HG03139 (cell line): ENCODE measurements at regions not wholly inside any gene's neighbourhood (a gene's known extent, or its start where the extent isn't known, plus 50 kb on each side); places are given as distances from the start of the nearest gene placed in this dataset.

Source experiments
- ATAC-seq: cut with Tn5 transposase; IDR thresholded peaks from one replicate; pipeline ENCODE4 v1.9.1; 2021; ENCODE audit not compliant: unreplicated experiment

DNA sequence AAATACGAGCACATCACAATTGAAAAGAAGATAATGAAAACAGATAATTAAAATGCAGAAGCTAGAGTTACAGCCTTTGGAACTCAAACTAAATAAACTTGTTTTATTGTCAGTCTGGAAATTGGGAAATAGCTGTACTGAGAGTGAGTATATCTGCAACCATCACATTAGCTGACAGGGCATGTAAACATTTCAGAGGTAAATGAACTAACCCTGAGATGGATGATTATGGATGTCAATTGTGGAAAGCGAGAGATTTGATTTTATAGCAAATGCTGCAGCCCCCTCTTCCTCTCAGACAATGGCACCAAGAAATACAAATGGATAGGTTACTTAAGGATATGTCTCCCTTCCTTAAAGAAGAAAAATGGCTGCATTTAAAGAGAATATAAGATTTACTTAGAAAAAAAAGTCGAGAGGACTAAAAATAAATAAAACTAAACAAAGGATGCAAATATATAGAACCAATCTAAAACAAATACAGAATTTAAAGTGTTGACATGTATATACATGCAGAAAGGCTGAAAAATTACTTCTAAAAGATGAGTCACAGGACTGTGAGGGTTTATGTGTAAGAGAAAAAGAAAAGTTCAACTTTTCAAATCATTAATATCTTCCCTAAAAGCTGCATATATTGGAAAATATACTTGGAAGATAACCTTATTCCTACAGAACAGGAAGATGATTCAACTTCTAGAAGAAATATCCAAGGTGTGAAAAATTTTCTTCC, 120.3 kb upstream of the FLRT2 start:
- ATAC-seq = no peak

DNA sequence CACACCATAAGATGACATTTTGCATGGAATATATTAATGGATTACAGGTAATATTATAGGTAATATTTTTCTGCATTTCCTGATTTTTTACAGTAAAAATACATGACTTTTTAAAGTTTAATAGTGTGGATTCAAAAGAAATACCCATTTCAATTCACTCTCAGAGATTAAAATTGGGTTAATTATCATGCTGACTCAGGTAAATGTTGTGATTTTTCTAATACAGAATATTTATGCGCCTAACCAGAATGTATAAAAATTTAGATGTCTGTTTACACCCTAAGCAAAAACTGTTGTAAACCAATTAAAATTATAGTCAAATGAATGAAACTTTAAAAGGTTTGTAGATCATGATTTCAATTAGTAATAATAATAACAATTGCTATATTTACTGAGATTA, 117.2 kb upstream of the FLRT2 start:
- ATAC-seq = no peak

DNA sequence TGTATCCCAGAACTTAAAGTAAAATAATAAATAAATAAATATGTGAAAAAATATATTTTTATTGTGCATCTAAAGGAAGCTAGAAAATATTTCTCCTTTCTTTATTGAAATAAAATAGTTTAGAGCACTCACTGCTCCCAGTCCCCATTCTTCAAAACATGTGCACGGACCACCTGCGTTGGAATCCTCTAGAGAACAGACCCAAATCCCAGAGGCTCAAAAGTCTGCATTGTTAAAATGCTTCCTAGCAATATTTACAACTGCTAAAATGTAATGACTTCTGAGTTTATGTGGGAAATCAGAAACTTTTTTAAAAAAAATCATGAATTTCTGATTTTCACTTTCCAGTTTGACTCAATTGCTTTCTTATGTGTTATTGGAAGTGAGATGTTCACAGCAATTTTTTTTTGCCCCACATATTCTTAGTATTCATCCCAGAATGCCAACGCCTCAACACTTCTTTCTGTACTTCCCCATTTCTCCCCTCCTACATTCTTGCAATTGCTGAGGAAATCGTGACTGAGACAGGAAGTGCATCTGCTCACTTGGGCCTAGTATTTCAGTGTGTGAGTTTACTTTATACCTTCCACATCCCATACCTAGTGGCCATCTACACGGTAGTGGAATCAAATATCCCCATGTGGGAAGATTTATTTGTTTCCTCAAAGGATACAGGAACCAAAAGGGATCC, 116.0 kb upstream of the FLRT2 start:
- no peak for ATAC-seq

DNA sequence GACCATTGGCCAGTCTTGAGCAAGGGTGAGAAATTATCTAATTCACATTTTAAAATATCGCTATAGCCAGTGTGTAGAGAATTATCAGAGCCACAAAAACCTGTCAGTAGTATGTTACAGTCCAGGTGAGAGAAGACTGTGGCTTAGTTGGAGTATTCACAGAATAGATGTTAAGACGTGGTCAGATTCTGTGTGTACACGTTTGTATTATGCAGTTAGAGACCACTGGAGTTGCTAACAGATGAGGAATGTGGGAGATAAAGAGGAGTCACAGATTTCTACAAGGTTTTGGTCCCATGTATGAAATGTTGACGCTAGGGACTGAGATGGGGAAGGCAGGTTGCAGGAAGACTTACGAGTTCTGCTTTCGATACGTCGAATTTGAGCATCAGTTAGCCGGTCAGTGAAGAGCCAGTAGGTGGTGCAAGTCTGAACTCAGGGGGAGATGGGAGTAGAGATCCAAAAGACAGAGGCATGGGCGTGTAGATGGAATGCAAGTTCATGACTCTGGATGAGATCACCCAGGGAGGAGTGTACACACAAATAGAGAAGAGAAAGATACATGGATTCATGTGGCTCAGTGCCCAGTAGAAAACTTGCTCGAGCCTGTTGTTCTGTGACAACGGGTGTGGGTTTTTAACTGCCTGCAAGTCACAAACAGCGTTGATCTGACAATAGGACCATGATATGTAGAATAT, 114.8 kb upstream of the FLRT2 start:
- no peak for ATAC-seq

DNA sequence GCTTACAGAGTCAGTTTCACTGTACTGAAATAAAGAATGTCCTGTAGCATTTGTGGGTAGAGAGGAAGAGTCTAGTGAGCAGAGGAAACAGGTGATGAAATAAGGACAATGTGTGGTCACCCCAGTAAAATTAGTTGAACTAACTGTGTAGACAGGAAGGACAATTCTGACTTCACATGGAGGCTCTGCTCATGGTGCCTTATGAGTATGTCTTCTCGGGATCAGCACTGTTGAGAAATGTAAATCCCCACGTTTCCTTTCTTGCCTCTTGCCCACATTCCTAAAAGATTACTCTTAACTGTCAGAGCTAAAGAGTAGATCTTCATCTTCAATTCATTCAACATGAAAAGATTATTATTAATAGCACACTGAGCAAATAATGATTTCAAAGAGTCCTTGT, 113.2 kb upstream of the FLRT2 start:
- no peak for ATAC-seq

DNA sequence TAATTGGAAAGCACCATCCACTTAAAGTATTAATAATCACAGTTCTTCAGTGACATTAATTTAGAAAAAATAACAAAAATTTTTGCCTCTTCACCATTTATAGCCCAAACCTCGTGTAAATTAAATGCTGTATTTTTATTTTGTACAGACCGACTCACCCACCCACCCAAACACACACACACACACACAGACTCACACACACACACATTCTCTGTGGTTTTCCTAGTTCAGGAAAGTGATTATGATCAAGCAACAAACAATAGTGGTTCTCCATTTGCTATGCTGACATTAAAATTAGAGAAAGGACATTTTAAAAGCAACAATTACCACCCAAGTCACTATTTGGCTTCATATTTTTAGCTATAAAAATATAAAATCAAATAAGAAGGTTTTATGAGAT, 112.5 kb upstream of the FLRT2 start:
- ATAC-seq = no peak

DNA sequence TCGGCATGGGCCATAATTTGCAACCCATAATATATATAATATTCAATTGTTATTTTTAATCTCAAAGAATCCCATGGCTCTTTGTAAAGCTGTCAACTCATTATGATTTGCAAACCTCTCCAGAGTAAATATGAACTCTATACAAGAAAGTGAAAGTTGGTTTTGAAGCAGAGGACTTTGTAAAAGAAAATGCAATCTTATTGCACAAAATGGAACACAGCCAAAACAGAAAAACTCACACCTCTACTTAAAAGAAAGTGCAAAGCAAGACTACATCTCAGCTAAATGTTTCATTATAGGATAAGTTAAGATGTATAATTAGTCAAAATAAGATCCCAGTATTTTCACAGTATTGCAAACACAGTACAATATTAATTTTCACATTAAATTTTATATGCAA, 111.2 kb upstream of the FLRT2 start:
- ATAC-seq = no peak

DNA sequence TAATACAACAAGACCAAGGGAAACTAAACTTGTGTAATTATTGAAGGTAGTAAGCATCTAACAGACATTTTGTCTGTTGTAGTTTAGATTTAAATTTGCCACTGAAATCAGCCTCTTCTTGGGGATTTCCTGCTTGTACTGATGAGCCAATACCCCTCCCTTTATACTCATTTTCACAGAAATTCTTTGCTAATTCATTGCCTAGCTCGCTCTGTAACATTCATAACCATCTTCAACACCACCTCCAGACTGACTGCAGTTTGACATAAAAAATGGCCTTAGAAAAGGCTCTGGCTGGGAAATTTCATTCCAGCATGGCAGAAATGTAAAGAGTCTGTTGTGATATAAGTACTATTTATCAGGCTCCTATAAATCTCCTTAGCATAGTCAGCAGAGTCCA, 109.7 kb upstream of the FLRT2 start:
- no peak for ATAC-seq

DNA sequence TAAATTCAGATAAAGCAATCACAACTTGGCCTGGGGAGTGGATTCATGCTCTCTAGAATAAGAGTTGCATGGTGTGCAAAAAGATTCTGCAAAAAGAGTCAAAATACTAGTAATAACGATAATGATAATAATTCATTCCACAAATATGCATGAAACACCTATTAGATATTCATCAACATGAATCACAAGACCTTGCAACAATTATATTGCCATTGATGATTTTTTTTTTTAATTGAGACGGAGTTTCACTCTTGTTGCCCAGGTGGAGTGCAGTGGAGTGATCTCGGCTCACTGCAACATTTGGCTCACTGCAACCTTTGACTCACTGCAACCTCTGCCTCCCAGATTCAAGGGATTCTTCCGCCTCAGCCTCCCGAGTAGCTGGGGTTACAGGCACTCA, 109.2 kb upstream of the FLRT2 start:
- no peak for ATAC-seq

DNA sequence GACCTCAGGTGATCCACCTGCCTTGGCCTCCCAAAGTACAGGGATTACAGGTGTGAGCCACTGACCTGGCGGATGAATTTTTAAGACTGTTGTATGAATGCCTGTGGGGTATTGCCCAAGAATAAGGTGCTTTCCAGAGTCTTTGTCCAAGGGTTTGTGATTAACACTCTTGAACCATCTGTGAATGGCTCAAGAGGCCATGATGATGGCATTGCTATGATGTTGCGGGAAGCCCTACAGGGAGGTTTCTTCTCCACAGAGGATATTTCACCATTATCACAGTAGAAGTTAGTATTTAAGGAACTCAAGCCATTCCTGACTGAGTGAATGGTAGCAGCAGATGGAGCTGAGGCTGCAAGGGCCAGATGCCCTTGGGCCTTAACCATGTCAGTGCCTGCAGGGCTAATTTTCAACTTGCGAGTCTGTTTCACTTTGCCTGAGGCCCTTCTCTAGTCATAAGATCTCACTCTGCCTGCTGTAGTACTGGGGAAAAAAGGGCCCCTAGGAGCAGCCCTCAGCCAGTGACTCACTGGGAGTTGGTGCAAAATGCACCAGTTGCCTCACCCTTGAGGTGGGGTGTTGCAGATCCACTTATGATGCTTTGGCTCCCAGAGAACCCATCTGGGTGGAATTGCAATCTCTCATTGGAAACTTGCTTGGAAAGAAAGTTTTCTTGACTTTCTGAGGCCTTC, 108.6 kb upstream of the FLRT2 start:
- no peak for ATAC-seq

DNA sequence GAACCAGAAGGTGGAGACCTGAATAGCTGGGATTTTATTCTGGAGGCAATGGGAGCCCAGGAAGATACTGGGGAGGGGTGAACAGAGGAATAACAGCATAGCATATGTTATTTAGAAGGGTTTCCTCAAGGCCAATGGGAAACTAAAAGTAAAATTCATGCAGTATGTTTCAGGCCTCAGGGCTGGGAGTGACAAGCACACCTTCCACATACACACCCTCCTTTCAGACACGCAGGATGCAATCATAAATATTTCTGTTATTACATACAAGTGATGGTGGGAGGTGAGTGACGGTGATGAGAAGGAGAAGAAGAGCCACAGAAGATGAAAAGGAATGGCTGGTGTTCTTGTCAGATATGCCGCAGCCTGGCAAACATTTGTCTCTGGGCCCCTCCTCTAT, 106.1 kb upstream of the FLRT2 start:
- ATAC-seq = no peak

DNA sequence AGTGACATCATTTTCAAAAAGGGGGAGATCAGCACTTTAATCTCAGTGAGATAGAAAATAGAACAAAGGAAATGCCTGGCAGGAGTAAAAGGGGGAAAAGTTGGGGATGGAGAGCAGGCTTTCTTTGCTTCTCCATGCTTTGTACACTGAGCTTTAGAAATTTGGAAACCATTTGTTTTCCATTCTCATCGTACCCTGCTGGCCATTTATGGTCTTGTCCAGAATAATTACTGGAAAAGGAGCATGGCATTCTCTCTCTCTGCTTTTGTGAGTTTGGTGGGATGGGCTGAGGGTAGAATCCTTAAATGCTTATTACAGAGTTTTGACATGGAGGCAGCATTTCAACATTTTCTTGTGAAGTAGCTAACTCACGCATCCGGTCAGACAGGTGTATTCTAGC, 104.4 kb upstream of the FLRT2 start:
- ATAC-seq = no peak

DNA sequence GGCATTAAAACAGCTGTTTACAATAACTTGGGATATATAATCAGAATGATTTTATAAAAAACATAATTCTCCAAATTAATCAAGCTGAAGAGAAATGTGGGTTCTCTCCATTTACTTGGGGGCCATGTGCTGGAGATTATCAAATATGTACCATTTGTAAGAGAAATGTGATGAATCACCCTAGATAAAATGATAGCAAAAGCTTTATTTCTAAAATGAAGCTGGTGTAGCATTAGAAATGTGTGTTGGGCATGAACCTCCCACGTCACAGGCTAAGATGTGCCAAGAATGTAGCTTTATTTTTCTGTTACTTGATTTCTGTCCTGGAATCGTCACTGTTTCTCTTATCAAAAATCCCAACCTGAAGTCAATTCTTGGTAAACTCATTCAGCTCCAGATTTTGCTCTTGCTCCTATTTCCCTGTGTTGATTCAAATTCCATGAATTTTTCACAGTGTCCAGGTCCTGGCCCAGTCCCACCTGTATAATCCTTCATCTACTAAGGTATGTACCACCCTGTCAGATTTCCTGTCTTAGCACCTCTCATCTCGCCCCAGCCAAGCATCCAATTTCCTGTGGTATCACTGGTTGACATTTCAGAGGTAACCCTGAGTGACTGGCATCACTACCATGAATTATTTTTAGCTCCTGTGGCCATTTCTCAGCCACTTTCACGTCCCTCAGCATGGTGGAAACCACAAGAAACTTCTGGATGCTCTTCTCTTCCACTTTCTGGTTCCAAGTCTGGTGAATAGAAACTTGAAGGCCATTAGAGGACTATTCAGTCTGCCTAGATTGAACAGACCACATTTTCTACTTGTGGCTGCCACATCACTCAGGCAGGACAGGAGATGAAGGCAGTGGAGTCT, 103.6 kb upstream of the FLRT2 start:
- ATAC-seq = no peak

DNA sequence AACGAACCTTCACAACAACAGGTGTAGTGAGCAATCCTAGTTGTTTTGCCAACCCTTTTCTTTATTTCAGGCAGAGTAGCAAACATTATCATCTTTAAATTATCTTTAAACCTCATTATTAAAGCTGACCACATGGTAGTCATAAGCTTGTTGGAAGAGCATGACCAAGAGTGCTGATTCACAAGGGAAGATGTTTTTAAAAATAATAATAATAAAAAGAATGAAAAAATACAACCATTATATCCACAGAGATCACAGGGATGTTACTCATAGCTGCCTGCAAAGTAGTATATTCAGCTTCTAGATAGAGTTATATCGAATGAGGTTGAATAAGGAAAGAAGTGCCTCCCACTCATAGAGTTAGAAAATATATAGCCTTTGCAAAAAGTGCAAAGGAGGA, 101.0 kb upstream of the FLRT2 start:
- ATAC-seq = no peak

DNA sequence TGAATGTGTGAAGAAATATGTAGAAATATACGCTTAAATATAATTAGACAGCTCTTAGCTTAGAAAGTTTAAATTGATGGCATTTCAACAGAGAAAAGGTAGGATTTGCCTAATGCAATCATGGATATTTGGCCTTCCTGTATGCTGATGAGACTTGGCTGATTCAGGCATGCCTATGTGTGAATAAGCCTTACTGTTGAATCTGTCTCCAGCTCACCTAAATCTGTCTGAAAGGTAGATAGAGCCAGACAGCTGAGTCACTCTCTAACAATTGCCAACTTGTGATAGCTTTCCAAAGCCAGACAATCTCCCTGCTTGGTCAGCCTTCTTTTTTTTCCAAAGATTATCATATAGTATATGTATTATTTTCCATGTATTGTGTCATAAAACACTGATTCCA, 92.8 kb upstream of the FLRT2 start:
- ATAC-seq = no peak

DNA sequence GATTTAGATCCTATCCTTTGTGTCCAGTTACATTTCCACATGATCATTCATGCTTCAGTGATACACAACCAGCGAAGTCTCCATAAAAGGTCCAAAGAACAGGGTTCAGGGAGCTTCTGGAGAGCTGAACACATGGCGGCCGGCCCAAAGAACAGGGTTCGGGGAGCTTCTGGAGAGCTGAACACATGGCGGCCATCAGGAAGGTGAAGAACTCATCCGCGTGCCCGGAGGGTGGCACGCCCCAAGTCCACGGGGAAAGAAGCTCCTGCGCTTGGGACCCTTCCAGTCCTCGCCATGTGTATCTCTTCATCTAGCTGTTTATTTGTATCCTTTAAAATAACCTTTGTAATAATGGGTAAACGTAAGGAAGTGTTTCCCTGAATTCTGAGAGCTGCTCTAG, 91.9 kb upstream of the FLRT2 start:
- ATAC-seq = no peak

DNA sequence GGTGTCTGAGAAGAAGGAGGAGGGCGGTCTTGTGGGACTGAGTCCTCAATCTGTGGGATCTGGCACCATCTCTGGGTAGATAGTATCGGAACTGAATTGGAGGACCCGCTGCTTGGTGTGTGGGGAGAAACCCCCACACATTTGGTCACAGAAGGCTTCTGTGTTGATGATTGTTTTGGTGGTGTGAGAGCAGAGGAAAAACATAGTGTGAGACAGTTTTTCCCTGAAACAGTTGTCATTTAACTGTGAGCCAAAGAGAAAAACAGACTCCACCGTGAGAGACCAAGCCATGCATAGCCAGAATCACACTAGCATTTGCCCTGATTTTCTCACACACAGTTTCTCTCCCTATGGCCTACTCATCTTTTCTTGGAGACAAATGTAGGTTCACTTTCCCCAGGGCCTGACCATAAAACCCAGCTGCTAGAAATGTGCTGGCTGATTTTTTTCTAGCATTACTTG, 91.4 kb upstream of the FLRT2 start:
- ATAC-seq = no peak

DNA sequence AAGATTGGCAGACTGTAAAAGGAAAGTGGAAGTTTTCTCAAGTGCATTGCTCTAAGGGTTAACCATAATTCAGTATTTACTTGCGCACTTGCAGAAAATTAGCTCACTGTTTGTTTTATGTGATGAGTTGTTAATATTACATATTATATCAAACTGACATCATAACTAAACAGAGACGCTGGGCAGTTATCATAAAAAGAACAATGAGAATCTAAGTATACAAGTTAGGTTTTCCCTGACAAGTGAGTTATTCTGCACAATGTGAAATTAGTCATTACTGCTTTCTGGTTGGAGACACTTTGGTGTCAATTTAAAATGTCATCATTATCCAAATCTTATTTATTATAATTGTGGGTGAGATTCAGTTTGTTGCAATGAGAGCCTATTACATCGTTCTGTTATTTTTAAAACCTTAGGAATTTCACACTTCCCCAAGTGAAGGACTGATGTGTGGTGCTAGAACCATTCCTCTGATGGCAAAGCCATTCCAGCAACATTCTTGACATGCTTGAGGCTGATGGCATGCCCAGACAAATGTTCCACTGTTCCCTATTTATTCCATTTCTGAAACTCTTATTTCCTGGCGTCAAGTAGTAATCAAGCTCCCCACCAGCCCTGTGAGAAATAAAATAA, 90.1 kb upstream of the FLRT2 start:
- ATAC-seq = no peak

DNA sequence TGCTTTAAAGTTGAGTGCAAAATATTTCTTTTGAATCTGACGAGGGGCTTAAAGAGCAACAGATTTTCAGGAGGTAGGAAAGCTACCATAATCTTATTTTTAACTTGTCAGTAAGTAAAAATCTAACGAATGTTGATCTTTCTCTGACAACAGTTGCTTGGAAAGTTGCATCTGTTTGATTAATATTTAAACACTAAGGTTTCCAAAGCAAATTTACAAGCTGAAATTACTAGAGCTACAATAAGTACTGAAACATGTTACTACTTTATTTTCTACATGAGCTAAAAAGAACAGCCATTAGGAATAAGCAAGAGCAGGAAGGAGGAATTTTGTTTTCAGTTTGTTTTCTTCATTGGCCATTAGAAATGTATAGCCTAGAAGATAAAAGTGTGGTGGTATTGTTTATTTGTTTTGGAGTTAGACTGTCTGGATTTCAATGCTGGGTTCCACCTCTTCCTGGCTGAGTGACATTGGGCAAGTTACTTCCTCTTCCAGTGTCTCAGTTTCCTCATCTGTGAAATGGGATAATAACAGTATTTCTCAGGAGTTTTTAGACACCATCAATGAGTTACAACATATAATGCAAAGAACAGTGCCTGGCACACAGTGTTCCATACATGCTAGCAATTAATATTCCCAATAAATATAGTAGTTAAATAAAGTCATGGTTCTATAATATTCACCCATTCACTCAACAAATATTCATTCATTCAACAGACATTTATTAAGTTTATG, 87.9 kb upstream of the FLRT2 start:
- no peak for ATAC-seq

DNA sequence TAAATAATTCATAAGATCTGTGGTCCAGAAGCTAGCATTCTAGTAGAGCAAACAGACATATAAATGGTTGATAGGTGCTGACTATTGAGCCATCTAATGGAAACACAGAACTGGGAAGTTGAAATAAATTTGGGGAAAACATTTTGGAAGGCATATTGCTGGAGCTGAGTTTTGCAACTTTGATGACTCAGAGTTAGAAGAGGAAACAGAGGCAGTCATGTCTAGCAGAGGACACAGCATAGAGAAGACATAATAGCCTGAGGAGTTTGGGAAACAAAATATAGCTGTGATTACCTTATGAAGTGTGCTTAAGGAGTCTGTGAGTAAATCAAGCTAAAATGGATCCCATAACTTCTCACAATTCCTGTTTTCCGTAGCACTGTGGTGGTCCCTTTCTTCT, 86.9 kb upstream of the FLRT2 start:
- no peak for ATAC-seq
